ENCODE measurements at regions not wholly inside any gene's neighbourhood (a gene's known extent, or its start where the extent isn't known, plus 50 kb on each side); places are given as distances from the start of the nearest gene placed in this dataset.

GRCh38 chr3:82259994-82260393 is 498.5 kb upstream of the GBE1 start:
- H2AFZ ChIP-seq (ENCODE audit: low read depth, low read length) = no peak overlapping the region
- DNase-seq (ENCODE audit: extremely low read depth in 1 of 4, low spot score in 3 of 4) (no peak), FAIRE-seq (no peak), ATAC-seq (no peak)
- H3K9me1 ChIP-seq (ENCODE audit: control insufficient read depth, insufficient read depth, low read length) = no peaks in the 10 kb centered on the region
- no peak overlapping the region for H3K4me2 ChIP-seq (ENCODE audit: insufficient read depth, low read length)
- no peak overlapping the region for H3K9ac ChIP-seq (ENCODE audit: insufficient read depth in 1 of 2, low read depth in 2 of 2, low read length in 2 of 2)
- no peaks in the 10 kb centered on the region for H4K20me1 ChIP-seq (replicated peaks; ENCODE audit: control insufficient read depth, insufficient read depth, low read length)
- TF ChIP-seq LCOR (CRISPR knock-in tag; IDR thresholded peaks at IDR 0.05) (no peak), ZNF75A (CRISPR knock-in tag; IDR thresholded peaks at IDR 0.05) (no peak), RBM17 (IDR thresholded peaks at IDR 0.05; ENCODE audit: borderline replicate concordance, low read depth, low read length) (no peak), ZNF311 (CRISPR knock-in tag; IDR thresholded peaks at IDR 0.05) (no peak)
- intact Hi-C loops (cut with micrococcal nuclease) = no loop called here
- POLR2A ChIA-PET = no interaction called here
- WGBS (ENCODE audit: insufficient coverage, low coverage, missing lambda C conversion rate) = 0% methylated on average over 4 of the region's 4 CpGs
- H3K4me1 ChIP-seq (replicated peaks in 1 of 2; ENCODE audit: control insufficient read depth in 2 of 2, insufficient read depth in 2 of 2, low read length in 2 of 2) = no peaks in the 10 kb centered on the region
- H3K36me3 ChIP-seq (ENCODE audit: control insufficient read depth, insufficient read depth, low read length) = no peaks in the 10 kb centered on the region
- no peaks in the 10 kb centered on the region for H3K79me2 ChIP-seq (ENCODE audit: control insufficient read depth, insufficient read depth, low read length)
- in situ Hi-C loops (cut with MboI) = no loop called here
- H3K4me3 ChIP-seq = no peak overlapping the region
- no peaks in the 10 kb centered on the region for H3K27me3 ChIP-seq (ENCODE audit: control insufficient read depth in 2 of 2, insufficient read depth in 2 of 2, low read length in 2 of 2)
- CTCF ChIA-PET (ENCODE audit: low intra/inter-chr PET ratio) = no interaction called here
- no TSS peak for BruUV-seq (replicated peaks)
- no peak overlapping the region for H3K27ac ChIP-seq (ENCODE audit: extremely low read depth, low read depth, low read length)
- H3K9me3 ChIP-seq (replicated peaks; ENCODE audit: control insufficient read depth, insufficient read depth, low read depth, low read length) = no peaks in the 10 kb centered on the region

DNA sequence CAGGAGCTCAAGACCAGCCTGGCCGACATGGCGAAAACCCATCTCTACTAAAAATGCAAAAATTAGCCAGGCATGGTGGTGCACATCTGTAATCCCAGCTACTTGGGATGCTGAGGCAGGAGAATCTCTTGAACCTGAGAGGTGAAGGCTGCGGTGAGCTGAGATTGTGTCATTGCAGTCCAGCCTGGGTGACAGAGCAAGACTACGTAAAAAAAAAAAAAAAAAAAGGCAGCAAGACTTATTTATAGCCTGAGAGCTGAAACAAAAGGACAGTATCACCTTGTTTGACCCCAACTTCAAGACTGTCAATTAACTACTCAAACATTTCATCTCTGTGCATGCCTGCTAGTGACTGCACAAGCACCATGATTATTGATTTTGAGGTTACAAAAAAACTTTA is 478.9 kb upstream of the GBE1 start:
- ChIA-PET CTCF (ENCODE audit: low intra/inter-chr PET ratio) (no interaction called here), POLR2A (no interaction called here)
- 11% methylated on average over 3 of the region's 4 CpGs for WGBS (ENCODE audit: insufficient coverage, low coverage, missing lambda C conversion rate)
- Histone ChIP-seq H3K27ac (ENCODE audit: extremely low read depth, low read depth, low read length) (no peak overlapping the region), H3K4me2 (ENCODE audit: insufficient read depth, low read length) (no peak overlapping the region), H3K27me3 (ENCODE audit: control insufficient read depth in 2 of 2, insufficient read depth in 2 of 2, low read length in 2 of 2) (no peaks in the 10 kb centered on the region), H2AFZ (ENCODE audit: low read depth, low read length) (no peak overlapping the region), H3K36me3 (ENCODE audit: control insufficient read depth, insufficient read depth, low read length) (no peaks in the 10 kb centered on the region), H3K4me1 (replicated peaks in 1 of 2; ENCODE audit: control insufficient read depth in 2 of 2, insufficient read depth in 2 of 2, low read length in 2 of 2) (no peaks in the 10 kb centered on the region), H4K20me1 (replicated peaks; ENCODE audit: control insufficient read depth, insufficient read depth, low read length) (no peaks in the 10 kb centered on the region), H3K79me2 (ENCODE audit: control insufficient read depth, insufficient read depth, low read length) (no peaks in the 10 kb centered on the region), H3K4me3 (no peak overlapping the region), H3K9me1 (ENCODE audit: control insufficient read depth, insufficient read depth, low read length) (no peaks in the 10 kb centered on the region), H3K9me3 (replicated peaks; ENCODE audit: control insufficient read depth, insufficient read depth, low read depth, low read length) (no peaks in the 10 kb centered on the region), H3K9ac (ENCODE audit: insufficient read depth in 1 of 2, low read depth in 2 of 2, low read length in 2 of 2) (no peak overlapping the region)
- ATAC-seq (no peak), FAIRE-seq (no peak), DNase-seq (ENCODE audit: extremely low read depth in 1 of 4, low spot score in 3 of 4) (no peak)
- TF ChIP-seq BCLAF1 (IDR thresholded peaks at IDR 0.05; ENCODE audit: borderline replicate concordance in 1 of 2, control insufficient read depth in 1 of 2, low read depth in 2 of 2, low read length in 1 of 2) = no peak
- in situ Hi-C loops (cut with MboI) (no loop called here), intact Hi-C loops (cut with micrococcal nuclease) (no loop called here)
- BruUV-seq (replicated peaks) = no TSS peak
